Activated CD4-positive, CD25-positive, alpha-beta regulatory T cell treated with anti-CD3 and anti-CD28 coated beads, Interleukin-2, amount 50 U/mL, for 72 hours (primary cell): ENCODE measurements at regions not wholly inside any gene's neighbourhood (a gene's known extent, or its start where the extent isn't known, plus 50 kb on each side); places are given as distances from the start of the nearest gene placed in this dataset.
"Not testable (repeated sequence)": the region's sequence is repeated elsewhere in the genome, so short reads cannot be mapped to it uniquely, and the experiment has no call there.

Source experiments
- DNase-seq: peaks from one replicate; pipeline ENCODE4 v3.0.0; 2021

DNA sequence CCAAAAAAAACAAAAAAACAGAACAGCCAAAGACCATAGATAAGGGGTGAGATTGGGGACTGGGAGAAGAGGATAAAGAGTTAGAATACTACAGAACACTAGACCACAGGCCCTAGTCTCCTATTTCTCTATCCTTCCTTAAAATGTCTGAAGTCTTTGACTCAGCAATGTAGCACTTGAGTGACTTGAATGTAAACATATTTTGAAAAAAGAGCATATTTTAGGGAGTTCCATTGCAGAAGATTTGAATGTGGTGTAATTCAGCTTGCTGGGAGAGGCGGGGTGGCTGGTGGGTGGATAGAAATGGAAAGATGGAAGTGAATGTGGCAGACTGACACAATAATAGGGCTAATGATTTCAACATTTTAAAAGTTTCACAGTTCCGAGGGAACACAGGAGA lies 144.9 kb downstream of the CHIC2 start:
- no peak for DNase-seq

- no peak for DNase-seq
Observed at GRCh38 chr4:53917729-53918128, 146.7 kb downstream of the CHIC2 start.

DNA sequence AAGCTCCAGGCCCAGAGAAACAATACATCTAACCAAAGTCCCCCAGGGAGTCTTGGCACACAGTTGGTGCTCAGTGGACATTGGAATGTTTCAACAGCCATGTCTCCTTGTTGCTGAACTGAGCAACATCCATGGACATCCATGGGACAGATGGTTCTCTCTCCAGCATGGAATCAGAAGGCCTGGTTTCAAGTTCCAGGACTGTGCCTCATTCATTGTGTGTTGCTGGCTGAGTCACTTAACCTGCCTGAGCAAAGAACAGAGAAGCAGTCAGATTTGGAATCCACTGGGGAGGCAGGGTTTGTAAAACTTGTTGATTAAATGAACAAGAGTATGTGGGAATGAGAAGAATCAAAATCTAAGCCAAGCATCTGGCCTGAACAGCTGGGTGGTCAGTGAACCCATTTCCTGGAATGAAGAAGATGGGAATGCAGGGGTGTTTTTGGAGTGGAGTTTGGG lies 147.9 kb downstream of the CHIC2 start:
- DNase-seq: no peak

DNA sequence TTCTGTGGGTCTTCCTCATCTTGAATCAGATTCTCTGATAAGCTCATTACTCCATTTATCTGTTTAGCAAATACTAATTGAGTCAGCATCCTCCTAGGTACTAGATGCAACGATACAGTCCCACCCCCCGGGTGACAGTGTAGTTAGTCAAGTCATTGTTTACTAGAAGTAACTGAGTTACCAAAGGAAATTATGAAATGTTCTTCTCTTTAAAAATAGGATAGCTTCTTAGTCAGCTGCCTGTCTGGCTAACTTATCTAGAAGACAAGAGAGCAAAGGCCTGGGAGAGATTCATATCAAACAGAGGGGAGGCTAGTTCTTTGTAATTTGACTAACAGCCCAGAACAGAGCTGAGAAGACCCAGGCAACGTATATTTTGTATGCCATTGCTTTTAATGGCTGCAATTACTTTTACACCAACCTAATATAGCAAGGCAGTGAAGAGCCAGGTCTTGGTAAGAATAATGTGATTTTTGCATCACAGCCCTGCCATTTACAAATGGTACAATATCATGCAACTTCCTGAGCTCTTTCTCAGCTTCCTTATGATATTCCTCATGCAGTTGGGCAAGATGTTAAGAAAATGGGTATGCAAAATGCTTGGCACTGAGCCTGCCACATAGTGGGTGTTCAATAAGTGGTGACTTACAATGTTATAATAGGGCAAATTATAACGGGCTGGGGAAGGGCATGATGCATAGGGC lies 149.9 kb downstream of the CHIC2 start:
- DNase-seq: no peak

DNA sequence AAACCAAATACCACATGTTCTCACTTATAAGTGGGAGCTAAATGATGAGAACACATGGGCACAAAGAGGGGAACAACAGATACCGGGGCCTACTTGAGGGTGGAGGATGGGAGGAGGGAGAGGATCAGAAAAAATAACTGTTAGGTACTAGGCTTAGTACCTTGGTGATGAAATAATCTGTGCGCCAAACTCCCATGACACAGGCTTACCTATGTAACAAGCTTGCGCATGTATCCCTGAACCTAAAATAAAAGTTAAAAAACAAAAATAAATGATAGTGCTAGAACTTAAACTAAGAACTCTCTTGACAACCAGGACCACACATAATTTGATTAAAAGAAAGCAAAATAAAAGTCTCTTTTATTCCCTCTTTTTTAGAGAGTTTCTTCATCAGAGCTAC lies 150.6 kb downstream of the CHIC2 start:
- DNase-seq: no peak

DNA sequence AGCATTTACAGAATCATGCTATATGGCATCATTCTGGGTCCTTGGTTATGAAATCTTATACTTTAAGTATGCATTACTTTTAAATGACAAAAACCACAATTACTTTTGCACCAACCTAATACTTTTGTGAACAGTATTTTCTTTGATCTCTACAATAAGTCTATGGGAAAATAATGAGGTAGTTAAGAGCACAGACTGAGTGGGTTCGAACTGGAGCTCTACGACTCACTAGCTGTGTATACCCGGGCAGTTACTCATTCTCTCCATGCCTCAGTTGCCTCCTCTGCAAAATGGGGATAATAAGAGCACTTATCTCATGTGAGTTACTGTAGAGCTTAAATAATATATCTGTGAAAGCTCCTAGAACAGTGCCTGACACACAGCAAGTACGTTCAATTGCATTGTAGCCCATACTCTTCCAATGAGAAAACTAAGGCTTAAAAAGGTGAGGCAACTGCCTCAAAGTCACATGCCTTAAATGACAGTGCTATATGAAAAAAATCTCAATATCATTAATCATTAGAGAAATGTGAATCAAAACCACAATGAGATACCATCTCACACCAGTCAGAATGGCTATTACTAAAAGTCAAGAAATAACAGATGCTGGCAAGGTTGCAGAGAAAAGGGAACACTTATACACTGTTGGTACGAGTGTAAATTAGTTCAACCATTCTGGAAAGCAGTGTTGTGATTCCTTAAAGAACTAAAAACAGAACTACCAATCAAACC lies 151.5 kb downstream of the CHIC2 start:
- DNase-seq: no peak

GRCh38 chr4:53908661-53909078 lies 155.7 kb downstream of the CHIC2 start:
- DNase-seq: no peak

DNA sequence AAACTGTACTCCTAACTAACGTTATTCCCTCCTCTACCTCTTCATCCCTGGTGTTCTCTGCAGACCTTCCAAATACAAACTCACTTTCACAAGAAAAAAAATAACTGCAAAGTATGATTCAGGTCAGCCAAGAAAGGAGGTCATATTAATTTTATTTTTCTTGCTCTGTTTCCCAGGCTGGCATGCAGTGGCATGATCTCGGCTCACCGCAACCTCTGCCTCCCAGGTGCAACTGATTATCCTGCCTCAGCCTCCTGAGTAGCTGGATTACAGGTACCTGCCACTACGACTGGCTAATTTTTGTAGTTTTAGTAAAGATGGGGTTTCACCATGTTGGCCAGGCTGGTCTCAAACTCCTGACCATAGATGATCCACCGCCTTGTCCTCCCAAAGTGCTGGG lies 156.6 kb downstream of the CHIC2 start:
- DNase-seq: no peak

- DNase-seq: no peak
Observed at GRCh38 chr4:53906606-53907190, 157.7 kb downstream of the CHIC2 start.

GRCh38 chr4:53905941-53906377 lies 158.4 kb downstream of the CHIC2 start:
- DNase-seq: no peak

DNA sequence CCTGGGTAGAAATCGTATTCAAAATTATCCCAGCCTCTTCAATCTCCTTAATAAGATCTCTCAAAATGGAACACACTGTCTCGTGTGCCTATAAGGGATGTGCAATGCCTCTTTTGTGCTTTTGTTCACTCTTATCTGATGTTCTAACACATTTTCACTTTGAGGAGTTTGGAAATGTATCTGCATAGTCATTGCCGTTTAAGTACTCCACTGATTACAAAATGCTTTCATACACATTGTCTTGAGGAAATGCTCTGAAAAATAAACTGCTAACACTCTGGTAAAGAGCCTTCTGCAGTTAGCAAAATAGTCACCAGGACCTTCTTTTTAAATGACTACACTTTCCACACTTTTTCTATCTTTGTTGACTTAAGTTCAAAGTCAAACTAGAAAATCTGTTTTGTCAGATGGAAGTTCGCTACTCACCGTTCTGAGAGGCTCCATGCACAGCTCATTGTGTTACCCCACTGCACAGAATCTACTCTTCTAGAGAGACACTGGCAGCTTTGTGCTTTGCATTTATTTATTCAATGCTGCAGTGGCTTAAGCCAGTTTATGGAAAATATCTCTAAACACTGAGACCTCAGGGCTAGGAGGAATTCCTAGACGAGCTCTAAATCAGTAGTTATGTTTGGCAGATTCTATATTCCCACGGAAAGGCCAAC lies 159.0 kb downstream of the CHIC2 start:
- no peak for DNase-seq

DNA sequence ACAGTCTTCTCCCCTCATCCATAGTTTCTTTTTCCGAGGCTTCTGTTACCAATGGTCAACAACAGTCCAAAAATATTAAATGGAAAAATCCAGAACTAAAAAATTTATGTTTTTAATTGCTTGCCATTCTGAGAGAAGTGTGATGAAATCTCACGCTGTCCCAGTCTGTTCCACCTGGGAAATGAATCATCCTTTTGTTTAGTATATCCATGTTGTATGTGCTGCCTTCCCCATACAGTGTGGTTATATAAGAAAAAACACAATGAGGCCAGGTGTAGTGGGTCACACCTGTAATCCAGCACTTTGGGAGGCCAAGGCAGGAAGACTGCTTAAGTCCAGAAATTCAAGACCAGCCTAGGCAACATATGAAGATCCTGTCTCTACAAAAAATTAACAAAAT lies 161.6 kb downstream of the CHIC2 start:
- DNase-seq: no peak

DNA sequence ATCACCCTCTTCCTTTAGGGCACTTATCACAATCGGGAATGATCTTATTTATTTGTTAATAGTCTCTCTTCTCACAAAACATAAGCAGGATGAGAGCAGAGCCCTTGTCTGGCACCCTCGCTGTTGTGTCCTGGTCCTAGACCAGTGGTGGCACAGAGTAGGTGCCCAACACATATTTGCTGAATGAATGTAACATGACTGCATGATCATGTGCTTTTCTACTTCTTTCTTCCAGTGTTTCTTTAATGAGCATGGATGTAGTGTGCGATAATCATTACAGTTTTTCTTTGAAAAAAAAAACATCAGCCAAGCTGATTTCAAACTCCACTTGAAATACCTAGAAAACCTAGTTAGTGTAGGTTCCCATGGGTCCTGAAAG lies 164.1 kb downstream of the CHIC2 start:
- DNase-seq: no peak

GRCh38 chr4:53899586-53900270 lies 164.7 kb downstream of the CHIC2 start:
- DNase-seq: no peak

- no peak for DNase-seq
Observed at GRCh38 chr4:53895137-53895536, 169.3 kb downstream of the CHIC2 start.

DNA sequence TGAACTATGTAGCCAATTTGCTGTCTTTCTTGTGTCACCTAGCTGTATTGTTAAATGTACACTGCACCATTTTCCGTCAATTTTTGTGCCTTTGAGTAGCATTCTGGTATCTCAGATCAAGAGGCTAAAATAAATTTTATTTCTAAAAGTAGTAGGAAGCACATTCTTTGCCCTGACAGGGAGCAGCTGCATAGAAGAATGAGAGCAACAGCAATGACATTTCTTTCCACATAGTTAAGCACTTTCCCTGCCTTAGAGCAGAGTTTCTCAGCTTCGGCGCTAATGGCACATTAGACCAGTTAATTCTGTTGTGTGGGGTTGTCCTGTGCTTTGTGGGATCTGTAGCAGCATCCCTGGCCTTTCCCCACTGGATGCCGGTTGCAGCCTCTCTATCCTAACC lies 173.9 kb downstream of the CHIC2 start:
- no peak for DNase-seq

GRCh38 chr4:53889326-53890055 lies 174.9 kb downstream of the CHIC2 start:
- DNase-seq: no peak

GRCh38 chr4:53886090-53886489 lies 178.3 kb downstream of the CHIC2 start:
- DNase-seq: no peak

GRCh38 chr4:53885668-53886067 lies 178.7 kb downstream of the CHIC2 start:
- no peak for DNase-seq

- not testable (repeated sequence) for DNase-seq
Observed at GRCh38 chr4:53877096-53877495, 187.3 kb downstream of the CHIC2 start.

GRCh38 chr4:53866055-53866454 lies 198.3 kb downstream of the CHIC2 start:
- DNase-seq: no peak

- DNase-seq: no peak
Observed at GRCh38 chr4:53865054-53865453, 199.4 kb downstream of the CHIC2 start.
